Upper lobe of left lung (tissue), 4 donors: ENCODE measurements at regions not wholly inside any gene's neighbourhood (a gene's known extent, or its start where the extent isn't known, plus 50 kb on each side); places are given as distances from the start of the nearest gene placed in this dataset.

Source experiments
- CTCF ChIP-seq, 6 experiments: fragments of 450-650 bp in 4 of 6; fragments of 200-600 bp in 2 of 6; sonication (generic) in 2 of 6; IDR thresholded peaks; one replicate each; pipeline ENCODE4 v1.5.1; 2016 to 2019; ENCODE audit warnings: antibody characterized with exemption in 6 of 6
- EP300 ChIP-seq, 4 donors: sonication (generic); formaldehyde crosslinking; IDR thresholded peaks; one replicate each; pipeline ENCODE4 v1.5.1; 2017; ENCODE audit warnings: antibody characterized with exemption in 4 of 4, control low read depth in 2 of 4

- TF ChIP-seq CTCF (IDR thresholded peaks at IDR 0.05), result no peak
- no peak for TF ChIP-seq EP300 (IDR thresholded peaks at IDR 0.05)
Measured at GRCh38 chr16:65746941-65747340, 619.5 kb upstream of the CDH5 start.
